Uterus (tissue), 2 donors: ENCODE measurements at regions not wholly inside any gene's neighbourhood (a gene's known extent, or its start where the extent isn't known, plus 50 kb on each side); places are given as distances from the start of the nearest gene placed in this dataset.

Experiments used
- POLR2A ChIP-seq, 2 donors: fragments of 450-650 bp; IDR thresholded peaks; one replicate each; pipeline ENCODE4 v1.6.1; 2016; ENCODE audit warnings: antibody characterized with exemption in 2 of 2, mild to moderate bottlenecking in 1 of 2, moderate library complexity in 1 of 2
- TF ChIP-seq, protein P1 (sequence below), 4 experiments: fragments of 200-600 bp in 2 of 4; fragments of 450-650 bp in 2 of 4; sonication (generic) in 2 of 4; IDR thresholded peaks; one replicate each; pipeline ENCODE4 v1.5.1; 2016 to 2019; ENCODE audit warnings: antibody characterized with exemption in 4 of 4, mild to moderate bottlenecking in 2 of 4, moderate library complexity in 1 of 4

DNA sequence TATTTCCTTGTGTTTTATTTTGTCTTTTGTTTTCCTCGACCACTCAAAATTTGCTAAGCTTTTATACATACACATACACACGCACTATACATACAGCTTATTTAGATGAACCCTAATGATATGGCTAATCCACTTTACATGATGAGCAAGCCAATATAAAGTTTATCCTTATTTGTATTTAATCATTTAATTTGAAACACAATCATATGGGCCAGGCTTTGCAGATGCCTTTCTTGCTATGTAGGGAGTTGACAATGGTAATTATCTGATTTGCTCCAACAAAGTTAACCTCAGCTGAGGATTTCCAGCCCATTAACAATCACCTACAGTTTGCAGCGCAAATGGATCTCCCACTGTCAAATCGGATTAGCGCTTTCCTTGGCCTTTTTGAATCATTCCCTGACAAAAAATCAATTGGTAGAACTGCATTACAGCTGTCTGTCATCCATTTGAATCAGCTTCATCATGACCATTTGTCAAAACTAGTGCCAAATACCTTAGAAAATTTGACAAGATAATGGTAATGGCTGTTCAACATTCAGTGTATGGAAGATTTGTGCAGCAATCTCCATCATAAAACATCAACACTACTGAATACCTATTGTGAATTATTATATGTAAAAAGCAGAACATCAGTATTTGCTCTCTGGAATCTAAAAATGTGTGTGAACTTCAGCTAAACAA lies 352.6 kb downstream of the MRPL39 start:
- no peak for TF ChIP-seq POLR2A (IDR thresholded peaks at IDR 0.05)
- TF ChIP-seq, protein P1, sequence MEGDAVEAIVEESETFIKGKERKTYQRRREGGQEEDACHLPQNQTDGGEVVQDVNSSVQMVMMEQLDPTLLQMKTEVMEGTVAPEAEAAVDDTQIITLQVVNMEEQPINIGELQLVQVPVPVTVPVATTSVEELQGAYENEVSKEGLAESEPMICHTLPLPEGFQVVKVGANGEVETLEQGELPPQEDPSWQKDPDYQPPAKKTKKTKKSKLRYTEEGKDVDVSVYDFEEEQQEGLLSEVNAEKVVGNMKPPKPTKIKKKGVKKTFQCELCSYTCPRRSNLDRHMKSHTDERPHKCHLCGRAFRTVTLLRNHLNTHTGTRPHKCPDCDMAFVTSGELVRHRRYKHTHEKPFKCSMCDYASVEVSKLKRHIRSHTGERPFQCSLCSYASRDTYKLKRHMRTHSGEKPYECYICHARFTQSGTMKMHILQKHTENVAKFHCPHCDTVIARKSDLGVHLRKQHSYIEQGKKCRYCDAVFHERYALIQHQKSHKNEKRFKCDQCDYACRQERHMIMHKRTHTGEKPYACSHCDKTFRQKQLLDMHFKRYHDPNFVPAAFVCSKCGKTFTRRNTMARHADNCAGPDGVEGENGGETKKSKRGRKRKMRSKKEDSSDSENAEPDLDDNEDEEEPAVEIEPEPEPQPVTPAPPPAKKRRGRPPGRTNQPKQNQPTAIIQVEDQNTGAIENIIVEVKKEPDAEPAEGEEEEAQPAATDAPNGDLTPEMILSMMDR (IDR thresholded peaks at IDR 0.05), result no peak
